Keratinocyte (primary cell): ENCODE measurements at regions not wholly inside any gene's neighbourhood (a gene's known extent, or its start where the extent isn't known, plus 50 kb on each side); places are given as distances from the start of the nearest gene placed in this dataset.

Experiments used
- DNase-seq: peaks from one replicate; pipeline ENCODE4 v3.0.0-alpha.2; 2011; ENCODE audit warnings: low read depth, missing footprints, low spot score
- FAIRE-seq: peaks from 2 replicates; lab custom pipeline; 2011; peaks lifted over from hg19 to GRCh38; lab: Jason Lieb, UNC
- H2AFZ ChIP-seq: 2 replicates; pipeline ENCODE4 v1.6.0; 2012; ENCODE audit warnings: low read length, control low read depth, inconsistent platforms; ENCODE audit not compliant: control insufficient read depth
- H3K27ac ChIP-seq: 2 replicates; pipeline ENCODE4 v1.5.1; 2011; ENCODE audit warnings: low read length; ENCODE audit not compliant: control insufficient read depth, insufficient read depth
- H3K27me3 ChIP-seq: 3 replicates; pipeline ENCODE4 v1.6.0; 2011; ENCODE audit warnings: low read length; ENCODE audit not compliant: control insufficient read depth, insufficient read depth; ENCODE audit errors: extremely low read depth
- H3K36me3 ChIP-seq, 2 experiments: 2 replicates in 1 of 2; 3 replicates in 1 of 2; pipeline ENCODE4 v1.5.1; 2011; ENCODE audit warnings: low read length in 2 of 2, mild to moderate bottlenecking in 1 of 2; ENCODE audit not compliant: control insufficient read depth in 2 of 2, insufficient read depth in 2 of 2; ENCODE audit errors: extremely low read depth in 1 of 2
- H3K4me1 ChIP-seq: 3 replicates; pipeline ENCODE4 v1.5.1; 2011; ENCODE audit warnings: low read length; ENCODE audit not compliant: control insufficient read depth, insufficient read depth; ENCODE audit errors: extremely low read depth
- H3K4me2 ChIP-seq: 3 replicates; pipeline ENCODE4 v1.6.0; 2011; ENCODE audit warnings: low read depth, low read length; ENCODE audit not compliant: control insufficient read depth, insufficient read depth; ENCODE audit errors: extremely low read depth
- H3K4me3 ChIP-seq, 3 experiments: fragments of 200-600 bp in 1 of 3; sonication (generic) in 1 of 3; 2 replicates in 2 of 3; 3 replicates in 1 of 3; pipeline ENCODE4 v1.5.1; 2011 to 2016; ENCODE audit warnings: low read length in 3 of 3, mild to moderate bottlenecking in 3 of 3, control low read depth in 2 of 3, inconsistent platforms in 1 of 3, low read depth in 1 of 3, mixed read lengths in 1 of 3, mixed run types in 1 of 3, moderate library complexity in 1 of 3; ENCODE audit not compliant: control insufficient read depth in 2 of 3, insufficient read depth in 2 of 3; ENCODE audit errors: extremely low read depth in 1 of 3
- H3K79me2 ChIP-seq: 2 replicates; pipeline ENCODE4 v1.6.0; 2012; ENCODE audit warnings: low read length; ENCODE audit not compliant: control insufficient read depth, insufficient read depth
- H3K9ac ChIP-seq: 3 replicates; pipeline ENCODE4 v1.6.0; 2011; ENCODE audit warnings: low read length; ENCODE audit not compliant: control insufficient read depth, insufficient read depth; ENCODE audit errors: extremely low read depth
- H3K9me1 ChIP-seq: 3 replicates; pipeline ENCODE4 v1.6.0; 2011; ENCODE audit warnings: low read length; ENCODE audit not compliant: control insufficient read depth, insufficient read depth; ENCODE audit errors: extremely low read depth
- H3K9me3 ChIP-seq: 2 replicates; pipeline ENCODE4 v1.5.1; 2012; ENCODE audit warnings: low read depth, low read length; ENCODE audit not compliant: control insufficient read depth
- H4K20me1 ChIP-seq: 3 replicates; pipeline ENCODE4 v1.6.0; 2011; ENCODE audit warnings: low read length; ENCODE audit not compliant: control insufficient read depth, insufficient read depth; ENCODE audit errors: extremely low read depth
- CTCF ChIP-seq, 3 experiments: IDR thresholded peaks in 1 of 3; conservative IDR thresholded peaks in 1 of 3; optimal IDR thresholded peaks in 1 of 3; 2 replicates in 2 of 3; 3 replicates in 1 of 3; pipeline versions ENCODE3 to v1.5.1; 2011; ENCODE audit warnings: low read length in 3 of 3, mild to moderate bottlenecking in 3 of 3, moderate library complexity in 2 of 3, control low read depth in 1 of 3, inconsistent platforms in 1 of 3; ENCODE audit not compliant: insufficient read depth in 2 of 3; ENCODE audit errors: extremely low read depth in 1 of 3
- EZH2 ChIP-seq: IDR thresholded peaks from one replicate; pipeline ENCODE4 v1.6.1; 2012; ENCODE audit warnings: inconsistent platforms, mild to moderate bottlenecking, low read length, moderate library complexity
- dilution Hi-C: fragments of 300-500 bp; cut with MboI; formaldehyde crosslinking; loops from one replicate; pipeline ENCODE4 v1.7.0; 2020; ENCODE audit warnings: low sequenced_read_pairs; ENCODE audit not compliant: extremely low pct_ligation_motif_present

- DNase-seq, result no peak
- no peaks in the 10 kb centered on the region for H3K9me3 ChIP-seq
- H3K9ac ChIP-seq, result no peak overlapping the region
- no peak for TF ChIP-seq CTCF (optimal IDR thresholded peaks at IDR 0.05 in 1 of 3, IDR thresholded peaks at IDR 0.05 in 1 of 3, conservative IDR thresholded peaks at IDR 0.05 in 1 of 3; ENCODE audit: extremely low read depth in 1 of 3, insufficient read depth in 2 of 3, low read length in 3 of 3)
- no peak for TF ChIP-seq EZH2
- H3K4me1 ChIP-seq, result no peaks in the 10 kb centered on the region
- no peak for FAIRE-seq
- no peak overlapping the region for H2AFZ ChIP-seq
- no peaks in the 10 kb centered on the region for H4K20me1 ChIP-seq
- H3K4me3 ChIP-seq, result no peak overlapping the region
- no peak overlapping the region for H3K4me2 ChIP-seq
- H3K27me3 ChIP-seq, result no peaks in the 10 kb centered on the region
- no peaks in the 10 kb centered on the region for H3K79me2 ChIP-seq
- no peaks in the 10 kb centered on the region for H3K9me1 ChIP-seq
- no peaks in the 10 kb centered on the region for H3K36me3 ChIP-seq
- H3K27ac ChIP-seq, result no peak overlapping the region
- dilution Hi-C loops, result no loop called here
Measured at GRCh38 chr1:184911830-184912229, 62.5 kb downstream of the NIBAN1 start.

GRCh38 chr1:184911103-184911745 lies 63.1 kb downstream of the NIBAN1 start:
- Histone ChIP-seq H2AFZ (no peak overlapping the region), H4K20me1 (no peaks in the 10 kb centered on the region), H3K27ac (no peak overlapping the region), H3K9me3 (no peaks in the 10 kb centered on the region), H3K9ac (no peak overlapping the region), H3K4me3 (no peak overlapping the region), H3K4me2 (no peak overlapping the region), H3K9me1 (no peaks in the 10 kb centered on the region), H3K79me2 (no peaks in the 10 kb centered on the region), H3K36me3 (no peaks in the 10 kb centered on the region), H3K27me3 (no peaks in the 10 kb centered on the region), H3K4me1 (no peaks in the 10 kb centered on the region)
- no peak for DNase-seq
- no peak for TF ChIP-seq CTCF (optimal IDR thresholded peaks at IDR 0.05 in 1 of 3, IDR thresholded peaks at IDR 0.05 in 1 of 3, conservative IDR thresholded peaks at IDR 0.05 in 1 of 3; ENCODE audit: extremely low read depth in 1 of 3, insufficient read depth in 2 of 3, low read length in 3 of 3)
- no peak for TF ChIP-seq EZH2
- no peak for FAIRE-seq
- dilution Hi-C loops, result no loop called here
